DMS79 treated with DMSO at 0.1 percent for 48 hours (cell line): ENCODE measurements at regions not wholly inside any gene's neighbourhood (a gene's known extent, or its start where the extent isn't known, plus 50 kb on each side); places are given as distances from the start of the nearest gene placed in this dataset.

Experiments used
- DNase-seq: peaks from one replicate; lab custom pipeline; 2025; lab: John Stamatoyannopoulos, UW

DNA sequence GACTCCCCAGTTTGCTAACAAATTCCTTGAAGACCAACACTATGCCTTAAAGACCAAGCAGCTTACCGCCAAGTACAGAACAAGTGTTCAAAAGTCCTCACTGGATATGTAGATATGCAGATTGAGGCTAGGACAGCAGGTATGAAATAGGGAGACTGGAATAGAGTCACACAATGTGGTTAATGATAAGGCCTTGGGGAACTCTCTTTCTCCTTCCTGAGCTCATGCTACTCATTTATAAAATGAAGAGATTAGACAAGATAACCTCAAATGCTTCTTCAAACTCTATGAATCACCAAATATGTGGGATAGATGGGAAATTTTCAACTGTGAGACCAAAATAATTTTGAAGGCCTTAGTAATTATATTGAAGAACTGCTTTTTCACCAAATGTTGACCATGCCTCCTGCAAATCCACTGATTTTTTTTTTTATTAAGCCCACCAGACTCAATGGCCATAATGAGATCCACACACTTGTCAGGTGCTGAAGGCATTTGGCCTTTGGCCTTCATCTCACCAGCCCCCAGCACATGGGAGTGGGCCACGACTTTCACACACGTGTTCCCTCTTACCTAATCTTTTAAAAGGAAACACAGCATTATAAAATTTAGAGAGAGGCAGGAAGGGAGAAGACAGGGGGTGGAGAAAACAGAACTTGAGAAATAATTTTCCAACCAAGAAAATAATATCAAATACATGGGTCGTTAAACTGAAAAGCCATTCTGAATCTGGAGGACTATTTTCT, 181.5 kb downstream of the EN1 start:
- no peak for DNase-seq

DNA sequence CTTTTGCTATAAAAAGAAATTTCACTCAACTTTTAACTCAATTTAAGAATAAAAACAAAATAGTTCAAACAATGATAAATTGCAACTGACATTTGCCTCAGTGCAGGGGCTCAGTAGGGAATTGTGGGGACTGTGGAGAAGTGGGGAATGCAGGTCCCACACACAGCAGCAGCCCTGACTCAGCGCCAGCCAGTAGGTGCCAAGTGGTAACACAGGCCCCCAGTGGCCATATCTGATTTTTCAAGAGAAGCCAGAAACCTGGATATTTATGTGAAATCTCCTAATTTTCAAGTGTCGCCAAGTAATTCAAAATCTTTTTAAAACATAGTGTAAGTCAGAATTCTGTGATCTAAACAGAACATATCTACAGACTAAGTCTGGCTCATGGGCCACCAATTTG, 186.3 kb downstream of the EN1 start:
- DNase-seq: no peak

DNA sequence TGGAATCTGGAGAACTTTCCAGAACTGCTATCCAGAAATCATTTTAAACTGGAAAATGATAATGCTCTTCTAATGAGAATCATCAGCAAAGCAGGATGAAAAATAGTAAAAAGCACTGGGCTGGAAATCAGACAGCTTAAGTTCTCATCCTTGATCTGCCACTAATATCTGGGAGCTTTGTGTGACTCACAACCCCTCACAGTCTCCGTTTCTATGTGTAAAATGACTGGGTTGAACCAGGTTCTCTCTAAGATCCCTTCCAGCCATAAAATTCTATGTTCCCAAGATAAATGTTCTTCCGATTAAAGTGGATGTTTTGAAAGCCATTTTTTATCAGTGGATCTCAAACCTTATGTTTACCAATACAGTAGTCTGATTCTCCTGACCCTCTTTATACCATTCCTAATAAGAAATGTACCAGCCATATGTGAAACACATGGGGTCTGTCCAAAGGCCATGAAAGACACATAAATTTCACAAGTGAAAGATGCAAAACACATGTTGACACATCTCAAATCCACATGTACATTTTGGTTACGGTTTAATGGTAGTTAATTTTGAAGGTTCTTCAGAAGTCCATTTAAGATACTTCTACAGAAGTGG, 188.8 kb downstream of the EN1 start:
- DNase-seq: peak; percentile 19

DNA sequence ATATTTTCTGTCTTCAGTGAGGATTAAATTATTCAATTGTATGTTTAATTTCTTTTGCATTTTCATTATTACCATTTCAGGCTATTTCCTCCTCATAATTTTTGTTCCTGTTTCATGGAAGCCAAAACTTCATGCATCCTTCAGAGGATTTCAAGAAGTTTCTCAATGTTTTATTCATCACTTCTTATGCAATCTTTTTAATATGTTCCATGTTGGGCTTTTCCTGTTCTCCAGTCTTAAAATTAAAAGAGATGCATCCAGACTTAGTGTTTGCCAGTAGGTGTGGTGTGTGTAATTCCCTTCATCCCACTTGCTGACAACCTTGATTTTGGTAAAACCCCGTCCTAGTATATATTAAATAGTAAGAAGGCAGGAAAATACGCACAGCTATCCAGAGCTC, 190.0 kb downstream of the EN1 start:
- no peak for DNase-seq

DNA sequence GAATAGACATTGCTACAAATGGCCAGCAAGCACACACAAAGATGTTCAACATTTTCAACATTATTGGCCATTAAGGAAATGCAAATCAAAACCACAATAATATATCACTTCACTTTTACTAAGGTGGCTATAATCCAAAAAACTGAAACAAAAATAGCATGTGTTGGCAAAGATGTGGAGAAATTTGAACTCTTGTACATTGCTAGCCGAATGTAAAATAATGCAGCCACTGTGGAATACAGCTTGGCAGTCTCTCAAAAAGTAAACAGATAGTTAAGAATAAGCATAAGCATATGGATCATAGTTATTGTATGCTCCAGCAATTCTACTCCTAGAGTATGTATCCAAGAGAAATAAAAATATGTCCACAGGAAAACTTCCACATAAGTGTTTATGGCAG, 192.5 kb downstream of the EN1 start:
- no peak for DNase-seq

DNA sequence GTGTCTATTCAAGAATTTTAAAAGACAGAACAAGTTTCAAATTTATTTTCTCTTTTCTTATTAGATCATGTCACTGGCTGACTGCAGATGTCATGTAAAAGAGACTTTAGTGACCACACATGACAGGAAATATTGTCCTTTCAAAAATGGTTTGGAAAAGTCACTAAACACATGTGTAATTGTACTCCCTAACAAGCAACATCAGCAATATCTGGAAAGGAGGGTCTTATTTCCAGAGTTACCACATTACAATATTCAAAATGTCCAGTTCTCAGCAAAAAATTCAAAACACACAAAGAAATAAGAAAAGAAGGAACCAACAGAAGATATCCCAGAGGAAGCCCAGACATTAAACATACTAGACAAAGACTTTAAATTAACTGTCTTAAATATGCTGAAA, 197.1 kb downstream of the EN1 start:
- DNase-seq: no peak

DNA sequence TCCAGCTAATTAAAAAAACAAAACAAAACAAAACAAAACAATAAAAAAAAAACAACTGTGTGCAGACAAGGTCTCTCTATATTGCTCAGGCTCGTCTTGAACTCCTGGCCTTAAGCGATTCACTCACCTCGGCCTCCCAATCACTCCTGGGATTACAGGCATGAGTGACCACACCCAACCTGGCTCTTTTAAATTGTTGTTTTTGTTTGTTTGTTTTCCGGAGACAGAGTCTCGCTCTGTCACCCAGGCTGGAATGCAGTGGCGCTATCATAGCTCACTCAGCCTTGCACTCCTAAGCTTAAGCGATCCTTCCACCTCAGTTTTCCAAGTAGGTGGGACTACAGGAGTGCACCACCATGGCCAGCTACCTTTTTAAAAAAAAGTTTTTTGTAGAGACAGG, 201.6 kb downstream of the EN1 start:
- DNase-seq: no peak

DNA sequence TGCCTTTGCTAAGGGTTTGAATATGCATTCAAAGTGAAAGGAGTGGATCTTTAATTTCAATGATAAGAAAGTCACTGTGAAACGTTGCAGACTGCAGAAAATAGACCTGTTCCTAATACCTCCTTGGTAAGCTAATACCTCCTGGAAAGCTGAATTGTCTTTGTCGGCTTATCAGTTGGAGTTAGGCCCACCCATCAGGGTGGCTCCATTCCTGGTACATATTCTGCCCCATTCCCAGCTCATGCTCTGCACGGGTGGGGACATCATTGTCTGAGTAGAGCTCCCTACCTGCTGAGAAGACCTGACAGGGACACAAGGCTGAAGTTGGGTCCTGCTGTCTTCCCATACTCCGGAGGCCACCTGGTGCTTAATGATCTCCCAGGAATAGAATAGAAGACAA, 203.3 kb downstream of the EN1 start:
- no peak for DNase-seq

DNA sequence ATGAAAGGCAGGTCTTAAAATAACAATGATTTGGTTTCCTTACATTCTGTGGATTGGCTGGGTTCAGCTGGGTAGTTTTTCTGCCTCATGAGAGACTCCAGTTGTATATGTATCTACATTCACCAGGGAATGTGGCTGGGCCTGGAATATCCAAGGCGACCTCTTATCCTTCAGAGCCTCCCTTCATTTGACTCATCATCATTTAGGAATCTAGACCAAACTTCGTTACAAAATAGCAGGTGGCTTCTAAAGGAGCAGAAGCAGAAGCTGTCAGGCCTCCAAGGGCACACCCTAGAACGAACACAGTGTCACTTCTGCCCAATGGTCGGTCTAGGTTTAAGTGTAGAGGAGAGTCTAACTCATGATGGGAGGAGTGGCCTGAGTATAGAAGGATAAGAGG, 204.2 kb downstream of the EN1 start:
- no peak for DNase-seq

DNA sequence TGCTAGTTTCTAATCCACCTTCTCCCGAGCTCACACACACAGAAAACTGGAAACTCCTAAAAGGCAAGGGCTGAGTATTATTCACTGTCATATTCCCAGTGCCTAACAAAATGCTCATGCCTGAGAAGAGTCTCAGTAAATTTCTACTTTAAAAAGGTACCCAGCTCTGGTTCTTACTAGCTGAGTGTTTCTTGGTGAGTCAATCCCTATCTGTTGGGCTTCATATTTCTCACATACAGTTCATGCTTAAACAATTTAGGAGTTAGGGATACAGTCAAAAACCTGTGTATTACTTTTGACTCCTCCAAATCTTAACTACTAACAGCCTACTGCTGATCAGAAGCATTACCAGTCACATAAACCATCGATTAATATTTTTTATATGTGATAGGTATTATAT, 204.9 kb downstream of the EN1 start:
- DNase-seq: no peak

DNA sequence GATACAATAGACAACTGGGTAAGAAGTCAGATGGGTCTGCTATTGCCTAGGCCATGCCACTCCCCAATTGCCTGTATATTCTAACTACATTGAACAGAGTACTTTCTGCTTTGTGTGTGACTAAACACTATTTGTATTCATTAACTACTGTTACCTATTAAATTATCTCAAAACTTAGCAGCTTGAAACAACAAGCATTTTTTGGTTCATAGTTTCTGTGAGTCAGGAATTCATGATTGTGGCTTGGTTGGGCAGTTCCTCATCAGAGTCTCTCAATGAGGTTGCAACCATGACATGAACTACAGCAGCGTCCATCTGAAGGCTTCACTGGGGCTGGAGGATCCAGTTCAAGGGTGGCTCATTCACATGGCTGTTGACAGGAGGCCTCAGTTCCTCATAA, 205.7 kb downstream of the EN1 start:
- no peak for DNase-seq

DNA sequence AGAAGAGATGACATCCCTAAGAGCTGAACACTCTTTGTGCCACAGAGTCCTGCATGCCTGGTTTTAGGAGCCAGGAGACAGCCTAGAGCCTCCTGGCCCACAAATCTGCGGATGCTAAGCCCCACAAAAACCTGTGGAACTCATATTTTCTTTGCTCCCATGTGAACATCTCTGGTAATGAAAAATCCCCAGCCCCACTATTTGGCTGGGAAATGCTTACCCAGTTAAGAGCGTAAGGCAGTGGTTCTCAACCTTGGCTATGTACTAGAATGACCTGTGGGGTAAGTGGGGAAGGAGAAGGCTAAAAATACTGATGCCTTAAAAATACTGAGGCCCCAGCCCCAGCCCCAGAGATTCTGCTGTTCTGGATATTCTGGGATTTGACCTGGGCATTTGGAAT, 208.1 kb downstream of the EN1 start:
- DNase-seq: no peak

DNA sequence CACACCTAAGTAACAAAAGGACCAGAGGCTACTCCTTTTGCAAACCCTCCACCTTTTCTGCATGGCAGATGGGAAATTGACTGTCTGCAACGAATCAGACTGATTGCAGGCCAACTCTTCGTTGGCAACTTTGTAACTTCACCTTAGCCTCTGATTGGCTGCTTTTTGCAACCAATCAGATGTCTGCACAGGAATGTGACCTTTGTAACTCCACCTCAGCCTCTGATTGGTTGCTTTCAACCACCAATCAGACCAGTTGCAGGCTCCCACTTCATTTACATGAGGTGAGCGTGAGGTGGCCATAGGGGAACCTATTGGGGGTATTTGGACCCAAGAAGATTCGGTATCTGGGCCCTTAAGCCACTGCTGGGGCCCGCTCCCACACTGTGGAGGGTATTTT, 209.0 kb downstream of the EN1 start:
- DNase-seq: no peak

DNA sequence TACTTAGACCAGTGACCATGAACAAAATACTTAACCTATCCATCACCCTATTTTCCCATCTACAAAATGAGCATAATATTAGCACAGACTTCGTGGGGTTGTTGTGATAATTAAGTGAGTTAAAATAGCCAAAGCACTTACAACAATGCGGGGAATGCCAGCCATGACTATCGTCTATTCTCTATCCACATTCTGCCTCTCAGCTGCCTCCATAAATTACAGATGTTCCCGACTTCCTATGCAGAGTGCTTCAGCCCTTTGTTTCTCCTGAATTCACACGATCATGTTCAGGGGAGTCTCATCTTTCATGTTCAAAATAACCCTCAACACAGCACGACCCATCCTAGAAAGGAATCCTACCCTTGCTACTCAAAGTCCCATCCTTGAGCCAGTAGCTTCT, 211.6 kb downstream of the EN1 start:
- DNase-seq: no peak

DNA sequence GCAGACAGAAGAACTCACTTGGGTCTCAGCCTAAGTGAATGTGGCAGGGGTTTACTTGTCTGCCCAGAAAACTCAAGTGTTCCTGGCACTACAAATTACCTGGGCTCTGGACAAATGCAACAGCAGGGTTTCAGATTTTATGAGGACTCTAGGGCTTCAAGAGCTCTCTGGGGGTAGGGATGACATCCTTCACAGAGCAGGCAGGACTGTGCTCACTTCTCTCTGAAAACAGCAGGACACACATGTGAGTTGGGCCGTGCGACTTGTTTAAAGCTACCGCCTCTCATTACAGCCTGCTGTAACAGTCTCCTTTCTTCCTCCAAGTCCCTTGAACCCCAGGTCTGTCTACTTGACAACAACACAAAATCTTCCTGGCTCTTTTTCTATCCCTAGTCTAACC, 212.6 kb downstream of the EN1 start:
- DNase-seq: peak; percentile 60

DNA sequence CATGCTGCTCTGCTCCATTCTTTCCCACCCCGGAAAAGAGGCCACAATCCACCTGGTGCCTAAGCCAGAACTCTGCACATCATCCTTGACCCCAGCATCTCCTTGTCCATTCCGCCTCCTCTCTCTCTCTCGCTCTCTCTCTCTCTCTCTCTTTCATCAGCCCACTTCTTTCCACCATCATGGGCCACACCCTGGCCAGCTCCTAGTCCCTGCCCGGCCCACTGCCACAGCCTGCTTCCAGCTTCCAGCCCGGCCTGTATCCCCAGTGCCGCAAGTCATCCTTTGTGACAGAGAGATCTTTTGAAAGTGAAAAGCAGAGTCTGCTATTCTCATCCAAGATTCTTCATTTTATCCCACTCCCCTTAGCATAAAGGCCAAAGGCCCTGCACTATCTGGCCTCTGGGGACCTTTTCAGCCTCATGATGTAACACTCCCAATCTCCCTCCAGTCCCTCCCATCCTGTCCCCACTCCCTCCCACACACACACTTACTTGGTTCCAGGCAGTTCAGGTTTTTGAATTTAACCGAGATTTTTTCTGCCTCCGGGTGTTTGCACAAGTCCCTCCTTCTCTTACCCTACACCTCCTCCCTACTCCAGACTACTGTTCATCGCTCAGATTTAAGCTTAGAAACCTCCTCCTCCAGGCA, 214.0 kb downstream of the EN1 start:
- DNase-seq: peak; percentile 19

DNA sequence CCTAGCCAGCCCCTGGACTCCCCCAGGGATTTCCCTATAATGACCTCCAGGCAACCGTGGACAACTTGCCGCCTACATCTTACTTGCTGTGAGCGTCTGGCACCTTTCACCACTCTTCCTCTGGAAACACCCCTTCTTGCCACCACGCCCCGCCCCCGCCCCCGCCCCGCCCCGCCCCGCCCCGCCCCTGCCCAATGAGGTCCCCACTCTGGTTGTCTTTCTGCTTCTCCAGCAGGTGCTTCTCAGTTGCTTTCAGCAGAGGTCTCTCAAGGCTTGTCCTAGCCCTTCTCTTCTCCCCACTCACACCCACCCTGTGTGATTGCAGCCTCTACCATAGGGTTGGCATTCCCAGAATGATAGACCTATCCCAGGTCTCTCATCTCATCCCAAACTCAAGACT, 214.5 kb downstream of the EN1 start:
- DNase-seq: no peak

DNA sequence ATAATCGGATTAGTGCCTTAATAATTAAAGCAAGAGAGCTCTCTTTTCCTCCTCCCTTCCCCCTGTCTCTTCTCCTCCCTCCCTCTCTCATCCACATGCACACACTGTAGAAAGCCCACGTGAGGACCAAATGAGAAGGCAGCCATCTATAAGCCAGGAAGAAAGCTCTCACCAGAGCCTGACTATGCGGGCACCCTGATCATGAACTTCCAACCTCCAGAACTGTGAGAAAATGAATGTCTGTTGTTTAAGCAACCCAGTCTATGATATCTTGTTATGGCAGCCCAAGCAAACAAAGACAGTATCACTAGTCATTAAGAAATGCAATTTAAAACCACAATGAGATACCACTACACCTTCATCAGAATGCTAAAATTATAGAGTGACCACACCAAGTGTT, 220.3 kb downstream of the EN1 start:
- DNase-seq: no peak

DNA sequence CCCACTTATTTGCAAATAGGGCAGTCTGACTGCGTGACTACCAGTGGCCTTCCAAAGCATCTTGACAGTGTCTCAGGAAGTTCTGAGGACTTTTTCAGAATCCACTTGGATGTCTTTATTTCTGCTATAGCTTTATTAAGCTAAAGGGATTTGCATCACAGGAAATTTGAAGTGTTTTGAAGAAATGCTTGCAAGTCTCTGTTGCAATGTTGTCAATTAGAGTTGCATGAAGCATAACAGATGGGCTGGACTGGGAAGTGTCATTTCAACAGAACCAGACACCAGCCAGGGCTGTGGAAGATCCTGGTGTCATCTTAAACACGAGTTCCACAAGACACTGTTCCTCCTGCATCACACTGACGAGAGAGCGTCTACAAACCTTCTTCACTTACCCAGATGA, 224.5 kb downstream of the EN1 start:
- DNase-seq: no peak

DNA sequence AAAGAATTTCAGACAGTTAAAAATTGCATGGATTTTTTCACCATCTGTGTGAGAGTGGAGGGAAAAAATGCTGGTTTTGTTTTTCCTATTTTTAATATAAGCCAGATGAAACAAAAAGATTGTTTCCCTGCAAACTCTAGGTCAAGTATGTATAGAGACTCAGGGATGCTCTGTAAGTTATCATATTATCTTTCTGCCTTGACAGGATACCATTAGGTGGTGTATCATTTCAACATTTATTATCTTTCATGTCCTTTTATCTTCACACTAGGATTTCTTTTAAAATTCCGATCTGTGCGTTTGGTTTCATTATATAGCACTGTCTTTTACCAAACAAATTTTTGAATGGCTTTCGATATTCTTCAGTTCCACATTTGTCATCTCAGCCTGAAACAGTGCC, 225.3 kb downstream of the EN1 start:
- no peak for DNase-seq

DNA sequence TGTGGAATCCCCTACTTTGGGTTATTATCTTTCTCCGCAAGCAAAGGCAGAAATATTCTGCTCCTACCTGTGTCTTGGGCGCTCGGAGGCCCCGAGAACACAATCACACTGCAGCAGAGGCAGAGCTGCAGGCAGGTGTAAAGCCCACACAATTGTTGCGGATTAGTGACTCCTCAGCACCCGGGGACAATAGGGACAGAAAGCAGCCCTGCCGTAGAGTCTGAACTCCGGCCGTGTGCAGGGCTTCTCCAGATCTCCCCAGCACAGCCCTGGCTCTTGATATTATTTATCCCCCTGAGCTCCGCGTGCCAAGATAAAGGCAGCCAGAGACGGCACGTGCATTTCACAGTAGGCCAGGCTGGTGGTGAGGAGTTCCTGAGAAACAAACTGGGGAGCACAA, 229.2 kb downstream of the EN1 start:
- no peak for DNase-seq

DNA sequence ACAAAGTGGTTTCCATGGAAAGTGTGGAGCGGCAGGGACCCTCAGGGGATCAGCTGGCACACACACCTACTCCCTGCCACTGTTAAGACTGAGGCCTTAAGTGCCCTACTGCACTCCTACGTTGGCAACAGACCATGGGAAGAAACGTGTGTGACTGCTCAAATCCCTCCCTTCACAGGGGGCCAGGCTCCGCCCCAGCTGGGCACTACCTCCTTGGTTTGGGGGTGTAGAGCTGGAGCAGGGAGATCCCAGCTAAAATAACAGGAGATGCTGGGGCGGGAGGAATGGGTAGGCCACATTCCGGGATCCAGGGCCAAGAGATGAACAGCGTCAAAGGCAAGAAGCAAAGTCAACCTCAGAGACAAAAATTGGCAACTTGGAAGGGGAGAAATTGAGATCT, 231.0 kb downstream of the EN1 start:
- no peak for DNase-seq

DNA sequence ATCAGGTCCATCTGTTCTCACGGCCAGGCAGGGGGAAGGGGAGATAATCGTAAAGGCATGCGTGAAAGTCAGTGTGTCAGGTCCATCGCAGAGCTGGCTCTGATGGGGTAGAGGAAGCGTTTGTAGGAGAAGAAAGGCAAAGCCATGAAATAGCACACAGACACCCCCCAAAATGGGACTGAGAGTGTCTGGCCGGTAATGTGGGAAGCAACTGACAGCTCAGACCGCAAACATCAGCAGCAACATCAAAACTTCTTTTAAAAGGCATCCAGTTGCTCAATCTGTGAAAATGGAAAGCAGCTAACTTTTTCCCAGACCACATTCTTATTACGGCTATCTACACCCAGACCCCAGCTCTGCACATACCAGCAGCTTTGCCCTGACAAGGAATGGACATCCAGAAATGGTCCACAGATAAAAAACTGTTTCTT, 232.6 kb downstream of the EN1 start:
- DNase-seq: no peak

DNA sequence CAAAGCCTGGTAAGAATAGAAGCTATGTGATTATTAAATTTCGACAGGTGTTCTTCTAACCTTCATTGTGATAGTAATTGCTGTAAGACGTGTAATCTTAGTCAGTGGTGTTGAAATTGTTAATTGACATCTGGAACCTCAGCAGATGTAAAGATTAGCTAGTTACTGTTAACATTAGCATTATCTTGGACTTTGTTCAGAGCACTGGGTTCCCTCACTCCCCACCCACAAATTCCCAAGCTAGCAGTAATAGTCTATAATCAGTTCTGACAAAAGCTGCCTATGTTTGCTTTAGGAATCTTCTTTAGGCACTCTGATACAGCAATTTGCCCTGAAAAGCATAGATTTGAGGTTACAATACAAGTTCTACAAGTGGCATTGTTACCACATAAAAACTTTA, 233.7 kb downstream of the EN1 start:
- DNase-seq: no peak
